Heart right ventricle (tissue), 16 donors: ENCODE measurements at regions not wholly inside any gene's neighbourhood (a gene's known extent, or its start where the extent isn't known, plus 50 kb on each side); places are given as distances from the start of the nearest gene placed in this dataset.
"Not testable (repeated sequence)": the region's sequence is repeated elsewhere in the genome, so short reads cannot be mapped to it uniquely, and the experiment has no call there.

Source experiments
- ATAC-seq, 8 donors: fragments of 200-7000 bp; cut with Tn5 transposase; one replicate each; pipeline ENCODE4 v1.9.1; 2020; ENCODE audit warnings: mild to moderate bottlenecking in 8 of 8, moderate library complexity in 8 of 8, moderate number of reproducible peaks in 1 of 8
- DNase-seq, 2 donors: peaks; one replicate each; pipeline ENCODE4 v3.0.0-alpha.2; 2020
- H3K27ac ChIP-seq, 10 donors: fragments of 200-600 bp; sonication (generic) in 2 of 10; one replicate each; pipeline versions ENCODE4 v1.5.0 to v1.8.0; 2020 to 2022; ENCODE audit warnings: mild to moderate bottlenecking in 3 of 10
- H3K27me3 ChIP-seq, 7 donors: fragments of 200-600 bp; one replicate each; pipeline ENCODE4 v1.8.0; 2021 to 2022; ENCODE audit warnings: mild to moderate bottlenecking in 2 of 7
- H3K36me3 ChIP-seq, 9 donors: fragments of 200-600 bp; sonication (generic) in 1 of 9; one replicate each; pipeline versions ENCODE4 v1.5.0 to v1.8.0; 2020 to 2022; ENCODE audit warnings: mild to moderate bottlenecking in 2 of 9
- H3K4me1 ChIP-seq, 9 donors: fragments of 200-600 bp; sonication (generic) in 1 of 9; one replicate each; pipeline versions ENCODE4 v1.5.0 to v1.8.0; 2020 to 2022; ENCODE audit warnings: mild to moderate bottlenecking in 4 of 9
- H3K4me3 ChIP-seq, 10 donors: fragments of 200-600 bp; sonication (generic) in 2 of 10; one replicate each; pipeline versions ENCODE4 v1.5.0 to v1.8.0; 2020 to 2022; ENCODE audit warnings: mild to moderate bottlenecking in 7 of 10, moderate library complexity in 2 of 10
- H3K9me3 ChIP-seq, 11 donors: fragments of 200-600 bp in 10 of 11; sonication (generic) in 2 of 11; one replicate each; pipeline versions ENCODE4 v1.5.0 to v1.8.0; 2013 to 2022; ENCODE audit warnings: mild to moderate bottlenecking in 2 of 11, control low read depth in 1 of 11, moderate library complexity in 1 of 11
- WGBS, 2 donors: extraction: QIAGEN DNeasy Blood & Tissue Kit; methylation state at CpG; one replicate each; pipeline ENCODE4 v1.1.7; 2013; ENCODE audit warnings: inconsistent platforms in 1 of 2; 5-methylcytosine and 5-hydroxymethylcytosine counted together
- intact Hi-C, 10 donors: fragments of 100-400 bp; cut with DNase I; formaldehyde crosslinking; loops; one replicate each; pipeline versions ENCODE4 v1.11.1 to v1.14.2; 2022
- TF ChIP-seq, protein P1 (sequence below), 9 donors: fragments of 200-600 bp; sonication (generic) in 2 of 9; IDR thresholded peaks; one replicate each; pipeline versions ENCODE4 v1.5.0 to v1.8.0; 2021 to 2022; ENCODE audit warnings: antibody characterized with exemption in 9 of 9, mild to moderate bottlenecking in 5 of 9, moderate library complexity in 1 of 9
- donor health status: Arrhythmogenic right ventricular cardiomyopathy.
- donor health status: ischemic (EF 13 %, LVEDD 7.1; RV severe dilation, severe dysfunction).
- donor health status: healthy with polysubstance abuse.
- donor health status: DM: no; HTN: yes; CAD: no.
- donor health status: DM: no; HTN: no; CAD: no.
- donor health status: ischemic (EF 25% LVEDD 6.9; RV normal size, moderate dysfunction).
- donor health status: ischemic (EF 25% LVEDD 5.7; RV mildly dilated, moderate dysfunction).
- donor health status: healthy.
- donor health status: DM: yes; HTN: yes; CAD: no.
- donor health status: Ischemic cardiomyopathy.
- donor health status: ischemic (EF 35%, LVEDD 5.7; RV mildly dilated, moderate dysfunction).
- donor health status: nonischemic (EF 11% LVEDD 7.7; RV severe dilation, severe dysfunction).
- donor health status: DM: yes; HTN: yes; CAD: no.
- donor health status: PGD.
- donor health status: ischemic (EF 29% LVEDD 5.4; RV normal size, mild dysfunction).
- donor health status: nonischemic (EF 23%, LVEDD 6.1; RV moderate dilation, normal function).

GRCh38 chr15:23793191-23793680, 106.1 kb upstream of the NDN start:
- H3K27ac ChIP-seq: no peak overlapping the region
- no peaks in the 10 kb centered on the region for H3K36me3 ChIP-seq
- DNase-seq (no peak), ATAC-seq (no peak)
- 63 to 72% methylated on average over 6 of the region's 6 CpGs for WGBS, 2 donors
- intact Hi-C loops: no loop called here
- H3K27me3 ChIP-seq: peaks cover 0 to 3% (median 0%) of the 10 kb centered on the region in 7 donors
- H3K4me1 ChIP-seq: no peaks in the 10 kb centered on the region
- peaks cover 0 to 27% (median 0%) of the 10 kb centered on the region in 11 donors for H3K9me3 ChIP-seq
- TF ChIP-seq, protein P1, sequence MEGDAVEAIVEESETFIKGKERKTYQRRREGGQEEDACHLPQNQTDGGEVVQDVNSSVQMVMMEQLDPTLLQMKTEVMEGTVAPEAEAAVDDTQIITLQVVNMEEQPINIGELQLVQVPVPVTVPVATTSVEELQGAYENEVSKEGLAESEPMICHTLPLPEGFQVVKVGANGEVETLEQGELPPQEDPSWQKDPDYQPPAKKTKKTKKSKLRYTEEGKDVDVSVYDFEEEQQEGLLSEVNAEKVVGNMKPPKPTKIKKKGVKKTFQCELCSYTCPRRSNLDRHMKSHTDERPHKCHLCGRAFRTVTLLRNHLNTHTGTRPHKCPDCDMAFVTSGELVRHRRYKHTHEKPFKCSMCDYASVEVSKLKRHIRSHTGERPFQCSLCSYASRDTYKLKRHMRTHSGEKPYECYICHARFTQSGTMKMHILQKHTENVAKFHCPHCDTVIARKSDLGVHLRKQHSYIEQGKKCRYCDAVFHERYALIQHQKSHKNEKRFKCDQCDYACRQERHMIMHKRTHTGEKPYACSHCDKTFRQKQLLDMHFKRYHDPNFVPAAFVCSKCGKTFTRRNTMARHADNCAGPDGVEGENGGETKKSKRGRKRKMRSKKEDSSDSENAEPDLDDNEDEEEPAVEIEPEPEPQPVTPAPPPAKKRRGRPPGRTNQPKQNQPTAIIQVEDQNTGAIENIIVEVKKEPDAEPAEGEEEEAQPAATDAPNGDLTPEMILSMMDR (IDR thresholded peaks at IDR 0.05): no peak
- no peak overlapping the region for H3K4me3 ChIP-seq

DNA sequence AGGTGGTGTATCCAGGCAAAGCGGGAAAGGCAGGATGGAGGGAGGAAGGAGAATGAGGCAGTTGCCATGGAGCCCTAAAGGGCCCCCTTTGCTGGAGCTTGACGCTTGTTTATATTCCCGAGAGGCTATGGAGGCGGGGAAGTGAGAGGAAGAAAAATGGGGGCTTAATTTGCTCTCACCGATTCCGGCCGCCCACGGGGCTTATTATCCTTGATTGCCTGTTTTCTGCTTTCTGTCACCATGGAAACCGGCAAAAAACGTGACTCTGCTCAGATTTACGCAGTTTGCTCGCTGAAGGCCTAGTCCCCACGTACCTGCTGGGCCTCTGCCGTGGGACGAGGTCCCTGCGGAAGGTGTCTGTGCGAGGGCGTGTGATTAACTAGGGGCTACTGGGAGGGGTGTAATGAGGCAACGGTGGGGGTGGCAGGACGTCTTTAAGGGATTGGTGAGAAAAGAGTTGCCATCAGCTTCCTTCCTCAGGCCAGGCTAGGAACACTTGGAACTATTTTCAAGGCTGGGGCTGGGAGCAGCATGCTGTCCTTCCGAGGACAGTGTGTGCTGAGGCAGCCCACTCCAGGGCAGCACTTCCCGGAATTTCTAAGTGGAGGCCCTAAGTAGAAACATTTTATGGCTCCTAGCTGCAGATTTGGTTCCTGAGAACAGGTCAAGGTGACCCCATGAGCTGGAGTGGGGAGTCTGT, 110.8 kb upstream of the NDN start:
- no peak for DNase-seq
- Histone ChIP-seq H3K4me1 (no peaks in the 10 kb centered on the region), H3K9me3 (peaks cover 0 to 37% (median 0%) of the 10 kb centered on the region in 11 donors), H3K4me3 (no peak overlapping the region), H3K36me3 (no peaks in the 10 kb centered on the region), H3K27me3 (peaks cover 0 to 3% (median 0%) of the 10 kb centered on the region in 7 donors), H3K27ac (no peak overlapping the region)
- TF ChIP-seq, protein P1 (IDR thresholded peaks at IDR 0.05): no peak
- intact Hi-C loops: no loop called here
- WGBS, 2 donors: 67 to 68% methylated on average over 22 of the region's 22 CpGs
- no peak for ATAC-seq

GRCh38 chr15:23801881-23802280, 114.8 kb upstream of the NDN start:
- intact Hi-C loops: no loop called here
- TF ChIP-seq, protein P1 (IDR thresholded peaks at IDR 0.05): no peak
- 69 to 72% methylated on average over 2 of the region's 2 CpGs for WGBS, 2 donors
- peaks cover 0 to 30% (median 0%) of the 10 kb centered on the region in 11 donors for H3K9me3 ChIP-seq
- H3K36me3 ChIP-seq: no peaks in the 10 kb centered on the region
- no peaks in the 10 kb centered on the region for H3K4me1 ChIP-seq
- ATAC-seq: no peak
- no peak overlapping the region for H3K4me3 ChIP-seq
- DNase-seq: no peak
- H3K27me3 ChIP-seq: no peaks in the 10 kb centered on the region
- no peak overlapping the region for H3K27ac ChIP-seq

- peaks cover 0 to 26% (median 0%) of the 10 kb centered on the region in 11 donors for H3K9me3 ChIP-seq
- WGBS, 2 donors: 83 to 85% methylated on average over 35 to 37 of the region's 37 CpGs
- ATAC-seq, H3K4me1 ChIP-seq, H3K36me3 ChIP-seq, H3K4me3 ChIP-seq, DNase-seq, intact Hi-C loops, H3K27me3 ChIP-seq, H3K27ac ChIP-seq: not testable (repeated sequence)
Measured at GRCh38 chr15:23802896-23803435, 115.9 kb upstream of the NDN start.

DNA sequence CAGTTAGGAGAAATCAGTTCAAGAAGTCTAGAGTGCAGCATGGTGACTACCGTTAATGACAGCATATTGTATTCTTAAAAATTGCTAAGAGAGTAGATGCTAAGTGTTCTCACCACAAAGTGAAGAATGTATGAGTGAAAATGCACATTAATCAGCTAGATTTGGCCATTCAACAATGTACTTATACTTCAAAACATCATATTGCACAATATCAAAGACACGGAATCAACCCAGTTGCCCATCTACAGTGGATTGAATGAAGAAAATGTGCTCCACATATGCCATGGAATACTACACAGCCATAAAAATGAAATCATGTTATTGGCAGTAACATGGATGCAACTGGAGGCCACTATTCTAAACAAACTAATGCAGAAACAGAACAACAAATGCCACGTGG, 119.9 kb upstream of the NDN start:
- WGBS, 2 donors: 59 to 61% methylated on average over 3 of the region's 3 CpGs
- TF ChIP-seq, protein P1 (IDR thresholded peaks at IDR 0.05): no peak
- Histone ChIP-seq H3K27ac (no peak overlapping the region), H3K4me1 (no peaks in the 10 kb centered on the region), H3K4me3 (no peak overlapping the region), H3K36me3 (no peaks in the 10 kb centered on the region), H3K27me3 (no peaks in the 10 kb centered on the region), H3K9me3 (peaks cover 0 to 19% (median 0%) of the 10 kb centered on the region in 11 donors)
- no peak for DNase-seq
- intact Hi-C loops: loop anchor here in 1 of 10 donors (5.0 kb wide), 1 partner anchor 35 kb away; no protein-coding TSS in a partner anchor
- ATAC-seq: no peak
